Activated naive CD4-positive, alpha-beta T cell treated with Interleukin-2 at 50 U/mL for 16 hours (primary cell): ENCODE measurements at regions not wholly inside any gene's neighbourhood (a gene's known extent, or its start where the extent isn't known, plus 50 kb on each side); places are given as distances from the start of the nearest gene placed in this dataset.

ENCODE experiments used
- DNase-seq: peaks from one replicate; pipeline ENCODE4 v3.0.0-alpha.2; 2020

DNA sequence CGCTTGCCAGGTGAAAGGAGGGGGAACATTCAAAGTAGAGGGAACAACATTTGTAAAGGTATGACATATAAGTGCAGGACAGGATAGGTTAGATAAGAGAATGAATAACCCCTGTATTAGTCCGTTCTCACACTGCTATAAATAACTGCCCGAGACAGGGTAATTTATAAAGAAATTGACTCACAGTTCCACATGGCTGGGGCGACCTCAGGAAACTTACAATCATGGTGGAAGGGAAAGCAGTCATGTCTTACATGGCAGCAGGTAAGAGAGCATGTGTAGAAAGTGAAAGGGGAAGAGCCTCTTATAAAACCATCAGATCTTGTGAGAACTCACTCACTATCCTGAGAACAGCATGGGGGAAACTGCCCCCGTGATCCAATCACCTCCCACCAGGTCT is 223.8 kb downstream of the SOX9 start:
- DNase-seq, result no peak

DNA sequence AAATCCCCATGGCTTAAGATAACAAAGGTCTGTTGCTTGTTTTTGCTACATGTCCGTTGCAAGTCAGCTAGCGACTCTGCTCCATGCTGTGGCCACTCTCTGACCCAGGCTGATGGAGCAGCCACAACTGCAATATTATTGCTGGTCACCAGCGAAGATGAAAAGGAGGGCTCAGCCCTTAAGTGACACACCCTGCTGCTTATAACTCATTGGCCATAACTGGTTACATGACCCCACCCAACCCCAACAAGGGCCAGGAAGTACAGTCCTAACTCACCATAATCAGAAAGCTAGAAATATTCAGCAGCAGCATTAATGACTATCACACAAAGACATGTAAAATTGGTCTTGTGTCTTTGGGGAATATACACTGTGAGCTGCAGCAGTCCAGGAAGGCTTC is 224.3 kb downstream of the SOX9 start:
- DNase-seq, result no peak

DNA sequence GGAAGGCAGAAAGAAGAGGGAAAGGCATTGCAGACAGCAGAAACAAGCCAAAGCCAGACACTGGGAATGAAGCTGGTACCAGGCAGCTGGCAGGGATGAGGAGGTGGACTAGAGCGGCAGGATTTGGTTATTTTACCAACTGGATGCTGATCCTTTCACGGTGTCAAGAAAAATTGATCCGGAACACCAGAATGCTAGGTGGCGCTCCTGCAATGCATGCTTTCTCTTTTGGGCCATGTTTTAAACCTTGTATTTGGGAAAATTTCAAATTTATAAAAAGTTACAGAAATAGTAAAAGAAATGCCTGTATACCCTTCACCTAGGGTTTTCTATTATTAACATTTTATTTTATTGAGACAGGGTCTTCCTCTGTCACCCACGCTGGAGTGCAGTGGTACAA is 224.7 kb downstream of the SOX9 start:
- no peak for DNase-seq

DNA sequence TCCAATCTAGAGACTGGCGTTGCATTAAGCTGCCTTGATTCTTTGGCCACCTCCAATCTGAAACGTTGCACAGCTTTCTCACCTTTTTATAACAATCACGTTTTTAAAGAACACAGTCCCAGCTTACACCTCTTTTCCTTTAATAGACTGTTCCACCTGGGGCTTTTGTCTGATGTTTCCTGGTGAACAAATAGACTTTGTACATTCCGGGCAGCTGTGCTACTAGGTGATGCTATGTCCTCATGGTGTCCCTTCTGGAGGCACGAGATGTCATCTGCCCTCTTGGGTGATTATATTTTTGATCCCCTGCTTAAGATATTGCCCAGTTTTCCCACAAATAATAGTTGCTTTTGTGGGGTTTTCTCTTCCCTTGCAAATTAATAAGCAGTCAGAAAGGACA is 225.5 kb downstream of the SOX9 start:
- no peak for DNase-seq

DNA sequence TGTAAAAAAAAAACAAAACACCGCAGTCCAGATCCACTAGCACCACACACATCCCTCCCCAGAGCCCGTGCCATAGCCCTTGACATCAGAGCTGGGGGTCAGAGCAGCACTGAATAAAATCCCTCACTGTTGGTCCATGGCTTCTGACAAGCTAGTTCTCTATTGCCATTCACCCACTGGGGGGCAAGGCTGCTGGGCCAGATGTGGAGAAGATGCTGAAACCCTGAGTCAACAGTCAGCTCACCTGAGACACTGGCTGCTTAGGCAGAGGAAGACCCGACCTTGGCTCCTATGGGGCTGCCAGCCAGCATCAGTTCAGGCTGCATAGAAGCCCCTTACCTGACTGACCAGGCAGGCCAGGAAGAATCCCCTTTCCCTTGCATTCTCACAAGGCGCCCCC is 228.2 kb downstream of the SOX9 start:
- DNase-seq, result no peak

DNA sequence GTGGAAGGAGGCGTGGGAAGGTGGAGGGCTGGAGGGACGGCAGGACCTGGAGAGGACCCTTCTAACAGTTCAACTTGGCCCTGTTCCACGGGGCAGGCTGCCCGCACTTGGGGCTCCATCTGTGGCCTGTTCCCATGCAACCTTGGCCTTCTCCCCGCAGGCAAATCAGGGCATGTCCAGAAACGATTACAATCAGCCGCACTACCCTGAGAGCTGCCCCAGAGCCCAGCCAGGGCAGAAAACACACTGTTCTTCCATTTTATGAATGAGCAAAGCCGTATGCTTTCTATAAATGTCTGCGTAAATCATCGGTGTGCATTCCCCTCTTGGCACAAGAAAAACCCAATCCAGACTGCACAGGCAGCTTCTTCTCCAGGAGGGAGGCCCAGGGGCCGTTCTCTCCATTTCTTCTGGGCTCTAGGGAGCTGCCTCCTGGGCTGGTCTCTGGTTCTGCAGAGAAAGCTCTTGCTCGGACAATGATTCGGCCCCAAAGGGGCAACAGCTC is 228.7 kb downstream of the SOX9 start:
- DNase-seq, result no peak

DNA sequence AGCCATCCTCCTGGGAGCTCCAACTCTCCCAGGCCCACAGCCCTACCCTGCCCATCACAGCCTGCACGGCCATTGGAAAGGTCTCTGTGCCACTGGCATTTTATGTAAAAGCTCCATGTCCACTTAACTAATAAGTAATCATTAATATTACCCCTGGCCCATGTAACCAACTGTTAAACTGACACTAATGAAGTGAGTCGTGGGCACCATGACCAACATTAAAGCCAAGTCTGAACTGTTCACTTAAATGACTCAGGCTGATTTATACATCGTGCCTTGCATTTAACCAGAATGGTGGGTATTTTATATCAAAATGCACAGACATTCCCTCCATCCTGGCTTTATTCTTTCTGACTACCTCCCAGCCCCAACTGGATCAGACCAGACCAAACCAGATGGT is 229.3 kb downstream of the SOX9 start:
- DNase-seq, result no peak

DNA sequence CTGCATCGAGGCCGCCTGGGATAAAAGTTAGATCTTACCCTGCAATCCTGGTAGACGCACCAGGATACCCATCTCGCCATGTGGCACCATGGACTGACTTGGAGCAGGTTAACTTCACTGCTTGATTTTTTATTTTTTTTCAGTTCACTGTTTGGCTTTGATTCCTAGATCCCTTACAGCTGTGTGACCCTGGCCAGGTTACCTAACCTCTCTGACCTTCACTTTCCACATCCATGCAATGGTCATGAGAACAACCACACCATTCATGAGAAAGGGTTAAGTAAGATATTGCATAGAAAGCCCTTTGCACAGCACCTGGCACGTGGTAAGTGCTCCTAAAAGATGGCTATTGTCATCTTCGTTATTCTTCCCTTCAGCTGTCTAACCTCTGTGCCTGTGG is 230.5 kb downstream of the SOX9 start:
- DNase-seq, result no peak

DNA sequence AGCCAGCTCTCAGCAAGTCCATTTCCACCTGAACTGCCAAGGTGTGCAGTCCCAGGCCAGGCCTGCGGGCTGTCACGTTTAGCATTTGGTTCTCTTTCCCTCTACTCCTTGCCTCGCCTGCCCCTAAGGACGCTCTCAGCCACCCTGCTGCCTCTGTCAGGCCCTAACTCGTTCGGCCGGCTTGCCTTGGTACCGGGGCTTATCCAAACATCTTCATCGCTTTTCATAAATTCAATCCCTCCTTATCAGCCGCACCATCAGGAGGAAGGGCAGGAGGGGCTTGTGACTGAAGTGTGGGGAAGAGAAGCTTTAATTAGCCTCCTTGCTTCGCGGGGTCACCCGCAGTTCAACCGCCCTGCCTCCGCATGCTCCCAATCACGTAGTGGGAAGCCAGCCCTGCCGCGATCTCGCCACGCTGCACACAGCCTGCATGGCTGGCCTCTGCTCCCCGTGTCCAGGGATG is 231.1 kb downstream of the SOX9 start:
- no peak for DNase-seq

DNA sequence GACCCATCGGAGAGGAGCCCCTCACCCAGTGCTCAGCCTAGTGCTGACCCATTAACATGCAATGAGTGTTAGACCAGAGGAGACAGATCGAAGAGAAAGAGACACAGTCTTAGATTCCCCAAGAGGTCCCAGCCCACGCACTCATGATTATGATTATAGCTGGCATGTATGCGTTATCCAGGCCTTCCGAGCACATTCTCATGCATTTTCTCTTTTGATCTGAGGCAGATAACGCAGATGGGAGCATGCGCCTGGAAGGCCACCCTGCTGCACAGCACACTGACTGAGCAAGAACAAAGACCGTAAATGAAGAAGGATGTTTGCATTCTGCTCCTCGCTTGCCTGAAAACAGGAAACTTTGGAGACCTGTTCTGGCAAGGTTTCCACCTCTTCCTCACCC is 232.7 kb downstream of the SOX9 start:
- no peak for DNase-seq

DNA sequence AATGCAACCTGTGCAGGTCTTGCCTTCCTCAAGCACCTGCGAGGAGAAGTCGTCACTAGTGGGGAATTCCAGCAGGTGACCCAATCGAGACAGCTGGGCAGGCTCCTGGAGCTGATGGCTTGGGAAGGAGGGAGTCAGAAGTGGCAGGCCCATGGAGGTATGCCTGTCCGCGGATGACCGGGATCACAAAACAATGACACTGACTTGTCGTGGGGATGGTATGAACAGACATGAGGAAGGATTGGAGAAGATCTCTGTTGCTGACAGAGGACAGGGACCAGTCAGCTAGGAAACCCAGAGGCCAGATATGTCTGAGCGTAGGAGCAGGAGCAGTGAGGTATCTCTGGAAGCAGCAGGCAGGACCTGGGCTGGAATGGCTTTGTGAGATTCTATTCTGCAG is 233.3 kb downstream of the SOX9 start:
- no peak for DNase-seq

DNA sequence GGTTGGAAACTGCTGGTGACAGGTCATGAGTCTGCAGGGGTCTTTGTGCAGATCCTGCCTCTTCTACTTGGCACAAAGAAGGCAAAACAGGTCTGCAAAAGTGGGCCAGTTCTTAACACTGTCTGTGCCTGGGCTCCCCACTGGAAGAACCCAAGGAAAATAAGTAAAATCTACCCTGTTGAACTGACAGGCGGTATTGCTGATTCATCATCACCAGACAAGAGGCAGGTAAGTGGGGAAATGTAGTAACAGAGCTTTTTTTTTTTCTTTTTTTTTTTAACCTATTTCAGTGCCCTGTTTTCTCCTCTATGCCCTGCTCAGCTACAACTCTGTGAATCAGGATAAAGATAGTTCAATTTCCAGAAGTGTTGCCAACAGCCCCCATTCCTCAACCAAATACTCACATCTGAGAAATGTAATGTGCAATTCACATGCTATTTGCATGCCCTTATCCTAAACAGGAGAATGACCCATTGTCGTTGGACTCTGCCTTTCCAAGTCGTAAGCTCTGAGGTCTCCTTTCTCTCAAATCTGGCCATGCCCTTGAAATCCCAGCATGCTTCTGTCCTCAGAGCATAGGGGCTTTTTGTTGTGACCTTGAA is 237.0 kb downstream of the SOX9 start:
- DNase-seq, result no peak

DNA sequence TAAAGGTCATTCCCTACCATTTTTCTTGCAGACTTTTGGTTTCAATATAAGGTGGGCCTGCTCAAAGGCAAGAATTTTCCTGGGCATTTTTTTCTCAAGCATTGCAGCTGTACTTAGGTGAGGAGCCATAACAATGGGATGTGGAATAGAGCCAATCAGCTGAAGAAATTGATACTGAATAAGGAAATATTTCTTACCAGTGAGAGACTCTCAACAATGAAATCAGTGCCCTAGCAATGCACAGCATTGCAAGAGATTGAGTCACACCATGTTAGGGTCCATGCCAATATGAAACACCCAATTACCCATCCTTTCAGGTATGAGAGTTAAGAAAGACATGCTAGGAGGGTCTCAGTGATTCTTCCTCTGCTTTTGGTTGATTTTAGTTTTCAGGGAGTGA is 237.6 kb downstream of the SOX9 start:
- no peak for DNase-seq

DNA sequence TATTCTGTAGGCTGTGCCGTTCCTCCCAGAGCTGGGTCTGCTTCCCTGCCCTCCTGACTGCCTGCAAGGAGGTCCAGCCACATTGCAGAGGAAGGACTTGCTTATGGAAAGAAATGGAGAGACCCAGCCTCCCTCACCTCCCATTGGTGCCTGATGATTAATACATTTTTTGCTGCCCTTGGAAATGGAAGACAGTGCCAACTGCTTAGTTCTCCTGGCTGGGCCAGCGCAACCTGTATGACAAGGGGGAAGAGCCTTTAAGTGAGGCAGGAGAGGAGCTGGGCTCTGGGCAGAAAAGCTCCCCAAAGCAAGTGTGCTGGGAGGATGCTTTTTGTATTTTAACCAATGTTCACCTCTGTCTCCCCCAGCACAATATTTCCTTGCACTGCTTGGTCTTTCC is 238.5 kb downstream of the SOX9 start:
- DNase-seq, result no peak

DNA sequence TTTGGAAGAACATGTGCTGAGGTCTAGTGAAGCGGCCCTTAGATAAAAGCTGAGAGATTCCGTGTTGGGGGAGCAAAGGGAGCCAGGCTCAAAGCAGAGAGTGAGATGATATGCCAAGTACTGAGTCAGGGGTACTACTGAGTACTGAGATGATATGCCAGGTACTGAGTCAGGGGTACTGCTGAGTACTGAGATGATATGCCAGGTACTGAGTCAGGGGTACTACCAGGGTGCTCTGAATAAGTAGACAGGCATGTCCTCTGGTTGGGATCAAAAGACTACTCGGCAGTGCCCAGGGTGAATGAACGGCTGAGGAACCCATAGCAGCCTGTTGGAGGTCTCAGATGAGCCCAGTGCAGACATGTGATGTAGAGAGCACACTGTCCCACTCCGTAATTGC is 239.0 kb downstream of the SOX9 start:
- no peak for DNase-seq

DNA sequence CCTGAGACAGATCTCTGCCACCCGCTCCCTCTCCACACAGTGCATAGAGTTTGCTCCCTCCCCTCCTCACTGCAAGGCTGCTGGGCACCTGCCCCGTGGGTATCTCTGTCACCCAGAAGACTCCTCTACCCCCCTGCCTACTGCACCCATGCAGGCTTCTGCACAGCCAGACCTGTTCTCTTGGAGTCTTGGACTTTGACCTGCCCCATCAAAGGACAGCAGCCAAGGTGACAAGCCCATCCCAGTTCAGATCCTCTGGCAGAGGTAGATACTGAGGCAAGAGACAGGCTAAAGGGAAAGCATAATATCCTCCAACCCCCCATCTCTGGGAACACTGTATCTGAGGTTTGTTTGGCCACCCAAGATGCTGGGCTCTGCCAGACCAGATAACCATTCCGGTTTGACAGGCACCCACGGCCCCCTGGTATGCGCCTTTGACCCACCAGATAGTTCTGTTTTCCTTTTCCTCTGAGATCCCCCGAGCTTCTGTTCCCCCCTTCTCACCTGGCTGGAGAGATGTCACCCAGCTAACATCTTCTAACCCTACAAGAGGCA is 239.6 kb downstream of the SOX9 start:
- no peak for DNase-seq

DNA sequence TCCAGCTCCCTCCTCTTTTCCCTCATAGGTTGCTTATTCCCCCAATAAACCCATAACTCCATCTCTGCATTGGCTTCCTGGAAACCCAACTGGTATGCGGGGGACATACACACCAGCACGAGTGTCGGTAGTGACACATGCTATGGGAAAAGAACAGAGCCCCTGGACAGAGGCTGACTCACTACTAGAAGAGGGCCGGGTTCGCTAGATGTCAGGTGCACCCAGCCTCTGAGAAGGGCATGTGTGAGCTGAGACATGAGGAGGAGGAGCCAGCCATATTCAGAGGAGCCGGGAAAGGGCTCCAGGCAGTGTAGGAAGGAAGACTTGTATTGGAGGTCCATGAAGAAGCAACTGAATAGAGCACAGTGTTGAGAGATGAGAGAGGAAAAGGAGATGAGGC is 241.1 kb downstream of the SOX9 start:
- no peak for DNase-seq

DNA sequence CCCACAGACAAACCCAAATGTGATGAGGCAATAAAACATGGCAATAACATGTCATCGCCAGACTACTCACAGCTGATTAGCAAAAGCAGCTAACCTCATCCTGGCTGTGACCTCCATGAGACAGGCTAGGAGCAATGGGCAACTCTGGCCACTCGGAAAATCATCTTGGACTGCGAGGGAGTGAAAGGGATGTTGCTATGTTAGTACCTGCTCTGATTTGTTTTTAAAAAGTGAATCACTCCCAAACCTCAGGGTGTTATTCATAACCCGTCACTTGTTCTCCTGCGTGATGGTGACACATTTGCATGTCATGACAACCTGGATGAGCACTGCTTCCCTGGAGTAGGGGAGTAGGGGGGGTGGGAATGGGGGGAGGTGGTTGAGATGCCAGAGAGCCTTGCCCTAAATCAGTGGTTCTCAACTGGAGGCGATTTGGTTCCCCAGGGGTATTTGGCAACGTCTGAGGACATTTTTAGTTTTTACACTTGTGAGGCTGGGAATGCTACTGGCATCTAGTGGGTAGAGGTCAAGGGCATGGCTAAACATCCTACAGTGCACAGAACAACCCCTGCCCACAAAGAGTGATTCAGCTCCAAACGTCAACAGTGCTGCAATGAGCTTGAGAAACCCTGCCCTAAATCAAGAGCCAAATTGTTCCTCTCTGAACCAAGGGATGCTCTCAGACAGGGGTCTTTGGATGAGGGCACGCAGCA is 241.7 kb downstream of the SOX9 start:
- DNase-seq, result no peak

DNA sequence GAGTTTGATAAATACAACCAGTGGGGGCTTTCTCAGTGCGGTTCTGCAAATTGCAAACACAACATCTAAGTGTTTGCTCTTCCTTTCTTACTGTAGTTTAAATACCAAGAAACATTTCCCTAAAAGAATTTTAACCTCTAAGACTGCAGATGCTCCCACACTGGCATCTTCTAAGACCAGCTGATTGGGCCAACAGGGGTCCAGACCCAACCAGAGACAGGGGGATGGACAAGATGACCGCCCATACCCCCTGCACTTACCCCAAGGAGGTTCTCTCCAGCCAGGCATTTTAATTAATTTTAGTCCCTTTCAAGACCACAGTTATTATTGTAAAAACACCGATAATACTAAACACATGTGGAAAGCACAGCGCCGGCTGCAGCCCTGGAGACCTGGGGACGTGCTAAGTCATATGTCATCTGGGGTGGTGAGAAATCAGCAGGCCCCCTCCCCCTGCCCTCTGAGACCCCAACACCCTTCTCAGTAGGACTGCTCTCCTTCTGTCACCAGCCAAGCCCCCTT is 242.3 kb downstream of the SOX9 start:
- no peak for DNase-seq

DNA sequence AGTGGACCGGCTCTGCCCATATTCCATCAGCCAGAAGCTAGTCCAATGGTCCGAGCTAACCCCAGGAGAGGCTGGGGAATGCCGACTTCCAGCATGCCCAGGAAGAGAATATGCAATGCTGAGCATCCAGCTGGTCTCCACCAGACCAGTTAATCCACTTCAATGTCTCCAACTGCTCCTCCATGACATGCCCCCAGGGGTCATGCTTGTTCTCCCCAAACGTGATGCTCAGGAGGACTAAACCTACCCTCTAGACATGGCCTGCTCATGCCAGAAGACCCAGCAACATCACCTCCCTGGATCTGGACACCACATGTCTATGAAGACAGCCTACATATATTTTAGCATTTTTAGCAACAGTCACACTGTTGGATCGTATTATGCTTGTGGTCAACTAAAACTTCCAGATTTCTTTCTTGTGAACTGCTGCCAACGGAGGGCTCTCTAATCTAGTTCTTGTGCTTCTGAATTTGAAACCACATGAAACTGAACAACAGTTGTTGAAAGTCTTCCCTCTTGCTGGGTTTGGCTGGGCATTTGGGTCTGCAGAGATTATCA is 245.1 kb downstream of the SOX9 start:
- DNase-seq, result no peak

DNA sequence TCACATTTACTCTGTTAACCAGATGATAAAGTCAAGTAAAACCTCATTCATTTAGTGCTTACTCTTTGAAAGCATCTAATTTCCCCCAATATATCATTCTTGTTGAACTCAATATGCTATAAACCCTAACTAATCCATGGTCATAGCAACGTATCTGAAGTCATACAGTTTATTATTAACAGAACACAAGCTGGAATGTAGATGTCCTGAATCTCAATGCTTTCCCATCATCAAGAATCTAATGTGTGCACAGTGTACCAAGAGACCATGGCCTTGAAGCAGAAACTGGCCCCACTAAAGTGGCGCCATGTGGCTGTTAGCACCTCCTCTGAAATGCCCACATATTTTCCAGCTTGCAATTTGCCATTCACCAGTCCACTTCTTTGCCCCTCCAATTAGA is 245.8 kb downstream of the SOX9 start:
- no peak for DNase-seq

DNA sequence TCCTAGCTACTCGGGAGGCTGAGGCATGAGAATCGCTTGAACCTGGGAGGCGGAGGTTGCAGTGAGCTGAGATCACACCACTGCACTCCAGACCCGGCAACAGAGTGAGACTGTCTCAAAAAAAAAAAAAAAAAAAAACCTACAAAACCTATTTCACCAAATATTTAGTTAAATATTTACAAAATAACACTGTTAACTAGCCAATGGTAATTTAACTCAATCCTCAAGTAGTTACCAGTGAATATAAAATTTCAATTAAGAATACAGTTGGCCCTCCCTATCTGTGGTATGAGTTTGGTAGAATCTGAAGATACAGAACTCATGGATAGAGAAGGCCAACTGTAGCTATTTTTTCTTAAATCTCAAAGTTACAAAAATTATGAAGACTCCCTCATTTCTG is 247.4 kb downstream of the SOX9 start:
- no peak for DNase-seq

DNA sequence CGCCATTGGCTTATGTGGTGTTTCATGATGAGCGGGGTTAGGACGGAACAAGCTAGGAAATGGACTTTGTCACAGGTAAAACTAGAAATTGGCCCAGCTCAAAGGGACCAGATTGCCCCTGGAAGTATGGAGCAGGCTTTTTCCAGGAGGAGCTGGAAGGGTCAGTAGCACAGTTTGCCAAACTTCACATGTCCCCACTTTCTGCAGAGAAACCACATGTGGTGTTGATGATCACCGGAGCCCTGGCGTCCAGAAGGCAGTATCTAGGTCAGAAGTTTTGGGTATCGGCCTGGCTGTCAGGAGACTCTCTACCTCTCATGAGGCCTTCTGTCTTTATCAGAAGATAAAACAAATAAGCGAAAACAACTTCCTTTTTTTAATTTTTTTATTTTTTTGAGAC is 248.5 kb downstream of the SOX9 start:
- no peak for DNase-seq

DNA sequence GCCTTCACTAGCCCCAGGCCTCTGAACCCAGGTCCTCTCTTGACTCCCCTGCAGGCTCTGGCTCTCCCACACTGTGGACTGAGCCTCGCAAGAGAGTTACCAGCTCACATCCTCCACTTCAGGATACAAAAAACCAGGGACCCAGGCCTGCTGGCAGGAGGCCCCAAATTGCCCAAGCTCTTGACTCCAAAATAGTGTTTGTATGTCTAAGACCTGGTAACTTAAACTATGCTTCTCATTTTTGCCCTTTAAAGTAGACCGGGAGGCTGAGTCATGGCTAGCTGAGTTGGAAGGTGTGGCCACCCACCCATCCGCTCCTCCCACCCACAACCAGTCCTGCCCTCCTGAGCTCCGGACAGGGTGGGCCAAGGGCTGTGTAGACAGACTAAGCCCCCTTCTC is 250.0 kb downstream of the SOX9 start:
- no peak for DNase-seq
